HUDEP-2 (cell line): ENCODE measurements at regions not wholly inside any gene's neighbourhood (a gene's known extent, or its start where the extent isn't known, plus 50 kb on each side); places are given as distances from the start of the nearest gene placed in this dataset.
"Not testable (repeated sequence)": the region's sequence is repeated elsewhere in the genome, so short reads cannot be mapped to it uniquely, and the experiment has no call there.

Source experiments
- DNase-seq, 76 experiments: peaks; one replicate each; lab custom pipeline; 2025; ENCODE audit not compliant: unreplicated experiment in 76 of 76; lab: John Stamatoyannopoulos, UW

DNA sequence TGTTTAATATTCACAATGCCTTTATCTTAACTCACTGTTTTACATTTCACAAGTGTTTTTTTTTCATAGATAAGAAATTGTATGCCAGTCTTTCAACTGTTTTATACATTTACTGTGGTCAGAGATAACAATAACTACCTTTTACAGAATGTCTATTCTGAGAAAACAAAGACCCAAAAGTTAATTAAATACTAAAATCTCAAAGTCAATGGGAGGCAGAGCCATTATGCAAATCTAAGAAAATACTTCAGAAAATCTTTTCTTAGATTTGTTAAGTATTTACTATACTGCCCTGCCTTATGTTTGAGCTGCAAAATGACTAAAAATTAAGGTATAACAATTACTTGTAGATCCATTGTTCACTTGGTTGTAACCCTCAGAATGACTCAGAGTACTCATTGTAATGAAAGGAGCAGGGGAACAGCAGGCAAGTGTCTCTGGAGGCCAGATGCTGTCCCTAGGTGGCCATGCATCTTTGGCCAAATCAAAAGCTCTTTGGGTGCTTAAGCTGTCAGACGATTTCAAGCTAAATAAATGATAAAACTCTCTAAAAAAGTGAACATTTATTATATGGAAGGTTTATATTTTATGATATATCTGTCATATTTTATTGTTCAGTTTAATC, 770.1 kb upstream of the PCDH20 start:
- no peak for DNase-seq

GRCh38 chr13:62176051-62176450, 760.4 kb upstream of the PCDH20 start:
- DNase-seq = no peak

GRCh38 chr13:62173958-62174357, 758.3 kb upstream of the PCDH20 start:
- DNase-seq = no peak

DNA sequence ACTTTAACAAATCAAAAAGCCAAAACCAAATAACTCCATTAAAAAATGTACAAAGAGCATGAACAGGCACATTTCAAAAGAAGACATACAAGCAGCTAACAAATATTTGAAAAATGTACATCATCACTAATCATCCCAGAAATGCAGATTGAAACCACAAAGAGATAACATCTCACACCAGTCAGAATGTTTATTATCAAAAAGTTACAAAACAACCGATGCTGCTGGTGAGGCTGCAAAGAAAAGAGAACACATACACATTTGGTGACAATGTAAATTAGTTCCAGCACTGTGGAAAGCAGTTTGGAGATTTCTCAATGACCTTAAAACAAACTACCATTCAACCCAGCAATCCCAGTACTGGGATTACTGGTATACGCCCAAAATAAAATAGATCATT, 756.0 kb upstream of the PCDH20 start:
- DNase-seq = no peak

DNA sequence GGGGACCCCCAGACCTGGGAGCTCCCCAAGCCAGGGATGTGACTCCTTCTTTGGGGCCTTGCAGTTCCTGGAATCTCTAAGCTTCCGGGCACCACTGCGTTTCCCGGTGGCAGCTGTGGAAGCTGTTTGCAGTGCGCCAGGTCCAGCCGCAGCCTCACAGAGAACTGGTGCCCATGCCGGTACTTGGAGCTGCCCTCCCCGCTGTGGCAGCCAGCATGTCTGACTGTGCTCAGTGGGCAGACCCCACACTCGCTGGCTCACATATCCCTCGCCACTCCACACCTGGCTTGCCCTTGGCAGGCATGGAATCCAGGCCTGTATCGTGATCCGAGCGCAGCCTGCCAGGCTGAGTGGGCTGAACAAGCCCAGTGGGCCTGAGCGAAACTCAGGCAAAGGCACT, 753.2 kb upstream of the PCDH20 start:
- DNase-seq = no peak

DNA sequence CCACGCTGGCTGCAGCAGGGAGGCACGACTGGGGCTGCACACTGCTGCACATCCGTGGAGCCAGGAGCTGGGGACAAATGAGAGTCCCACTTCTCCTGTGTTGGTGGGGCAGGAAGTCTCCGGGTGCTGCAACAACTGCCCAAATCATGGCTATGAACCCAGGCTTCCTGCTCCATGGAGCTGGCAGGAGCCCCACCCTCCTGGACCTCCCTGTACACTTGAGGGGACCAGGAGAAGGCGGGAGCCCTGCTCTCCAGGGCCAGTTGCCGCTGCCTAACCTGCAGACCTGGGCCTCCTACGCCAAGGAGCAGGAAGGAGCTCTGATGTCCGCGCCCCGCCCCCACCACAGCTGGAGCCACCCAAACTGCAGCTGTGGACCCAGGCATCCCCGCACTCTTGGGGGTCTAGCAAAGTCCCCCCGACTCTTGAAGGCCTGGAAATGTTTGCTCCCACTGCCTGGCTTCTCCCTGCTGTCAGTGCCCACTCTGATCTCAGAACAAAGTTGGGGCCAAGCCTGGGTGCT, 752.1 kb upstream of the PCDH20 start:
- no peak for DNase-seq

- DNase-seq = no peak
These were observed 747.2 kb upstream of the PCDH20 start for GRCh38 chr13:62162860-62163259.

GRCh38 chr13:62158520-62158919, 742.9 kb upstream of the PCDH20 start:
- no peak for DNase-seq

DNA sequence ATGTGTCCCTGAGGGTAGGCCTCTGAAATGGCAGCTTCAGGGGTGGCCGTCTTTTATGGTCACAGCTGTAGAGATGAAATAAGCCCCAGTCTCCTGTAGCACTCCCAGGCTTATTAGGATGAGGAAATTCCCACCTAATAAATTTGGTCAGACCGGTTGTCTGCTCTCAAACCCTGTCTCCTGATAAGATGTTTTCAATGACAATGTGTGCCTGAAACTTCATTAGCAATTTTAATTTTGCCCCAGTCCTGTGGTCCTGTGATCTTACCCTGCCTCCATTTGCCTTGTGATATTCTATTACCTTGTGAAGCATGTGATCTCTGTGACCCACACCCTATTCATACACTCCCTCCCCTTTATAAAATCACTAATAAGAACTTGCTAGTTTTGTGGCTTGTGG, 736.1 kb upstream of the PCDH20 start:
- not testable (repeated sequence) for DNase-seq

- DNase-seq = no peak
These were observed 726.4 kb upstream of the PCDH20 start for GRCh38 chr13:62142048-62142447.

GRCh38 chr13:62139597-62139996, 723.9 kb upstream of the PCDH20 start:
- no peak for DNase-seq

- no peak for DNase-seq
These were observed 722.2 kb upstream of the PCDH20 start for GRCh38 chr13:62137629-62138405.

DNA sequence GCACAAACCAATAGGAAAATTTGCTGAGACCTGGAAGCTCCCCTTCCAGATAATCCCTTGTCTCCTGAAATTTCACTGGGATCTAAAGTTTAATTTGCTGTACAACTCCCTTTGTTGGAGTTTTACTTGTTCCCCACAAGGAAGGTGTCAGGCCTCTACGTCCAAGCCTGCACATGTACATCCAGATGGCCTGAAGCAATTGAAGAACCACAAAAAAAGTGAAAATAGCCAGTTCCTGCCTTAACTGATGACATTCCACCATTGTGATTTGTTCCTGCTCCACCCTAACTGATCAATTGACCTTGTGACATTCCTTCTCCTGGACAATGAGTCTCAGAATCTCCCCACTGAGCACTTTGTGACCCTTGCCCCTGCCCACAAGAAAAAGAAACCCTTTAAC, 716.0 kb upstream of the PCDH20 start:
- no peak for DNase-seq

- no peak for DNase-seq
These were observed 714.7 kb upstream of the PCDH20 start for GRCh38 chr13:62130062-62130970.

- DNase-seq = no peak
These were observed 713.4 kb upstream of the PCDH20 start for GRCh38 chr13:62129000-62129551.

- no peak for DNase-seq
These were observed 710.8 kb upstream of the PCDH20 start for GRCh38 chr13:62126400-62126799.

GRCh38 chr13:62125451-62125850, 709.8 kb upstream of the PCDH20 start:
- no peak for DNase-seq

- DNase-seq = no peak
These were observed 707.8 kb upstream of the PCDH20 start for GRCh38 chr13:62123409-62123808.

GRCh38 chr13:62122434-62122833, 706.8 kb upstream of the PCDH20 start:
- no peak for DNase-seq

DNA sequence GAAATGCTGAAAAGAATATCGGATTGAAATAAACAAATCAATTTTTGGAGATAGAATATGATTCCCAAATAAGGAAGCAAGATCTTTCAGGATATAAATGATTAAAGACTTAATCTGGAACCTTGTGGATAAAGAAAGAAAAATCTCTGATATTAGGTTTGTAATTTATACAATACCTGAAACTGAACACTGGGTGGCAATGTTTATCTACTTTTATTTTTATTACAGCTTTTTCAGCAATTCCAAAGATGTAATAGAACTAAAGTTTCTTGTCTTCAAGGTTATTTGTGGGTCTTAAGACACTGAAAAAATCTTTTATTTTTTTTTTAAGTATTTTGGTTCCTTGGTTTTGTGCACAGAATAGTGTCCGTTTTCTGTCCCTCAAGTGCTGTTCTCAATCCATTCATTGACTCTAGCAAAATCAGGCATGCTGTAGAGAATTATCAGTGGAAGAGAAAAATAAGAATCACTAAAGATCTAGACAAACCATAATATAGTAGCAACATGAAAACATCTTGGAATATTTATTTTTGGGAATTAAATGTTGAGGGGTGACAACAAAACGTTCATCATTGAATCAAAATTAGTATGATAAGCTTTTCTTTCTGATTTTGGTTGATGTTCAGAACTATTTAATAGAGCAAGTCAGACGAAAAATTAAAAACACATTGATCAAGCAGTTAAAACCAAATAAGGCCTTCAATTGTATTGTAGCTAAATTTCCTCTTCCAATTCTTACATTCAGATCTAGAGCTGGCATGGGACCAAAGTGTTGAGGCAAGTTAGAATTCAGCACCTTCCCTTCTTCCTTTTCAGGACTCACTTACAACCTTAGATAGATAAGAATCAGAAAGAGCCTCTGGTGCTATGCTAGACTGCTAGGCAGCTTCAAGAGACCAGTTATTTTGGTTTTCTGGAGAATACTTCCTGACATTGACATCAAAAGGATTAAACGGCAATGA, 704.4 kb upstream of the PCDH20 start:
- peak in 5 of 76 experiments; percentile 0 to 31 (median 3) for DNase-seq
